SK-N-MC (cell line): ENCODE measurements at regions not wholly inside any gene's neighbourhood (a gene's known extent, or its start where the extent isn't known, plus 50 kb on each side); places are given as distances from the start of the nearest gene placed in this dataset.

Experiments
- EZH2 ChIP-seq: fragments of 200-600 bp; sonication (generic); IDR thresholded peaks from one replicate; pipeline ENCODE4 v1.6.1; 2017; ENCODE audit warnings: antibody characterized with exemption
- POLR2AphosphoS5 ChIP-seq: IDR thresholded peaks from 2 replicates; pipeline ENCODE4 v1.6.1; 2012; ENCODE audit warnings: mild to moderate bottlenecking, low read depth, low read length, borderline replicate concordance

DNA sequence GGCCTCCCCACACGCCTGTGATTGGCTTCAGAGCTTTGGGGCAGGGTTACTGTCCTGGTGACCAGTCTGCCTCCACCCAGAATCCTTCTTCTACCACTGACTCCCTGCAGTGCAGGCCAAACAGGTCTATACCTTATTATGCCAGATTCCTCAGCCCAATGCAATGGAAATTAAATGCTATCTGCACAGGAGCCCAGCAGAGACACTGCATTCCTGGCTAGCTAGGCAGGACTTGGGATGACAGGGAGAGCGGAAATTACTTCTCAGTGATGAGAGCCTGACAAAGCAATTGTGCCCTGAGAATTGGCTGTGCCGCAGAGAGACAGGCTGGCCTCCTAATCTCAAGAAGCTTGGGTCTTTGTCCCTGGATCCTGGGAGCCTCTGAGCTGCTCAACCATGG is 143.8 kb upstream of the NCAM1 start:
- TF ChIP-seq EZH2 (no peak), POLR2AphosphoS5 (no peak)
